ENCODE measurements at regions not wholly inside any gene's neighbourhood (a gene's known extent, or its start where the extent isn't known, plus 50 kb on each side); places are given as distances from the start of the nearest gene placed in this dataset.

DNA sequence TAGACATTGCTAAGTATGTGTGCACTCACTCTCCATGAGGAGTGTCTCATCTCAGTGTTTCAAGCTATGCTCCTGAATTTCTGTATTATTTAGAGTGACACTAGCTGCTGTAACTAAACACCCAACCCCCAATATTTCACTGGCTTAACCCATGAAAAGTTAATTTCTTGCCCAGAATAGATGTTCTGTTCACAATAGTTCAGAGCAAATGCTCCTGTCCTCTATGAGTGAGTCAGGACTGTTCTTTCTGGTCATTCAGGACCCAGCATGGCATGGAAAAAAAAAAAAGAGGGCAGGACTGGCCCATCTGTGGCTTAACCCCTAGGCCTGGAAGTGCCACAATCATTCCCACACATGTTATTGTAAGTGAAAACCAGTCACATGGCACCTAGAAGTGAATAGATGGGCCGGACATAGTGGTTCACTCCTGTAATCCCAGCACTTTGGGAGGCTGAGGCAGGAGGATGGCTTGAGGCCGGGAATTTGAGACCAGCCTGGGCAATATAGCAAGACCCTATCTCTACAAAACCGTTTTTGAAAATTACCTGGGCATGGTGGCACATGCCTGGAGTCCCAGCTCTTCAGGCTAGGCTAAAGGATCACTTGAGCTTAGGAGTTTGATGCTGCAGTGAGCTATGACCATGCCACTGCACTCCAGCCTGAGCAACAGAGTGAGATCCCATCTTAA is 663.6 kb downstream of the IRS1 start:
- DNase-seq (ENCODE audit: low read depth, low spot score): no peak

DNA sequence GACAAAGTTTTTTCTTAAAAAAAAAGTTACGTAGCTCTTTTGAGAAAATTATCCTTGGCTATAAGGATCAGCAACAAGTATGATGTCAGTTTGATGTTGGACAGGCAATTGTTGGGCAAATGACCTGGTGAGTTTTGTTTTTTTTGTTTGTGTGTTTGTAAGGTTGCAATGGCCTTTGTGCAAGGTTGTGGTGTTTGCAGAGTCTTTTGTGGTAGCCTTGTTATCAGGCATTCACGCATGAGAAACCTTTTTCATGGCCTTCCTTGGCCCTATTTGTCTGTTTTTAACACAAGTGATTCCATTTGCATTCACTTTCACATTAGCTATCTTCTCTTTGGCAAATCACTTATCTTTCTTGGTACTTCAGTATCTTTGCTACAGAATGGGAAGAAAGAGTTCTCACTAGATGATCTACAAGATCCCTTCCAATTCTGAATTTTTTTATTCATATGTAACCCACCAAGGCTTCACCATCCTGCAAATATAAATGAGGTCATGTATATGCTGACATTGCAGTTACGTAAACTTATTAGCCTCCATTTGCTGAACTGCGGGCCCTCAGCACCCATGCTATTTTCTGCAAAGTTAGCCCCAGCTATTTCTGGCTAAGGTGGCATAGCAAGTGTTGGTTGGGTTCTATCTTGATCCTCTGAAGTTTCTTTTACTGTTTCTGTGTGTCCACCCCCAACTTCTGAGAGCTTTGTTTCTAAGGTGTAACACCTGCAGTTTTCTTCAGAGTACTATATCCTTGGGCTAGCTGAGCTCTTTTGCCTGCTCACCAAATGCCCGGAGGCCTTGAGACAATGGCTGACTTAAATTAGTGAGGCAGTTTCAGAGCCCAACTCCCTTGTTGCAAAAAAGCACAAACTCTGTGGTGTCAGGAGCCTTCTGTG is 667.1 kb downstream of the IRS1 start:
- no peak for DNase-seq (ENCODE audit: low read depth, low spot score)

DNA sequence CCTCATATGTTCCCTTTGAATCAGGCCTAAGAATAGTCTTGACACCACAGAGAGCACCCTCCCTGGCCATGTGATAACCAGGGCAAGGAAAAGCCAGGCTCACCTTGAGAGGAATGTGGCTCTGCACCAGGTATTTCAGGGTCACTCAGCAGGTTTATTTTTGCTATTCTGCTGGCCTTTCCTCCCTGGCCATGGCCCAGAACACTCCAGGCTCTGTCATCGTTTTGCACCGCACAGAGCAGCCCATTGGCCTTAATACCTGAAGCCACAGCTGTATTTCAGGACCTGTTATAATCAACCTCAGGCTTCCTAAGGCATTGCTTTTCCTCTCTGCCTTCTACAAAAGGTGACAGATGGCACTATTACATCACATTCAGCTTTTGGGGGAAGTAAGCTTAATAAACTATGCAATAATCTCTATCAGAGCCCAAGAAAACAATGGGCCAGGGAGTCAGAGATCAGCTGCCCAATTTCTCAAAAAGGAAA is 668.3 kb downstream of the IRS1 start:
- DNase-seq (ENCODE audit: low read depth, low spot score): no peak

DNA sequence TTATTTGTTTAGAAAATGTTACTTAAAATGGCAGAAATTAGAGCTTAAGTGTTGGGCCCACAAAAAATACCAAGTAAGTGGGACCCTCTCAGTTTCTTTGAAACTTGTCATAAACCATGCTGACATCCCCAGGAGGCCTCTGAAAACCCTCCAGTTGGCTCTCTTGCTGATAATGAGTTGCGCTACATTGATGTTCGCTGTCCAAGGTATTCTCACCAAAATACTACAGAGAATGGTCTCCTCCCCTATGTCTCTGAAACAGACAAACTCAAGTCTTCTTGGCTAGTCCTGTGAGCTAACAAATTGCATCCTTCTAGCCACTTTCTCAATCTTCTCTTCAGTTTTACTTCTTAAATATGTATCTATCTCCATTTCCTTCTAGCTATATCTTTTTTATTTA is 669.4 kb downstream of the IRS1 start:
- DNase-seq (ENCODE audit: low read depth, low spot score): no peak

DNA sequence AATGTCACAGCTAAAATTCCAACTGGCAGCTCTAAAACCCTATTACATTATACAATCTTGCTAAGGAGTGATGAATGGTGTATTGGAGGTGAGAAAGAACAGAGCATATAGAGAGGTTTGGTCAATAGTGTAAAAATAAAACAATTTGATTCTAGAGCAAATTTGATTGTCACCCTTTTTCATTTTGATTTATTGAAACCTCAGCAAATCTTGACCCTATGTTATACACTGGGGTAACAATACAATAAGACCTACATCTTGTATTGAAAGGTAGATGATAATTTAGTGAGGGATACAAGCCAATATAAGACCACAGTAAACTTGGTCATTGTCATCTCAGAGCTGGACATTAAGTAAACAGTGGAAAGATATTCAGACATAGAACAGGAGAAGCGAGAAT is 671.9 kb downstream of the IRS1 start:
- DNase-seq (ENCODE audit: low read depth, low spot score): no peak

DNA sequence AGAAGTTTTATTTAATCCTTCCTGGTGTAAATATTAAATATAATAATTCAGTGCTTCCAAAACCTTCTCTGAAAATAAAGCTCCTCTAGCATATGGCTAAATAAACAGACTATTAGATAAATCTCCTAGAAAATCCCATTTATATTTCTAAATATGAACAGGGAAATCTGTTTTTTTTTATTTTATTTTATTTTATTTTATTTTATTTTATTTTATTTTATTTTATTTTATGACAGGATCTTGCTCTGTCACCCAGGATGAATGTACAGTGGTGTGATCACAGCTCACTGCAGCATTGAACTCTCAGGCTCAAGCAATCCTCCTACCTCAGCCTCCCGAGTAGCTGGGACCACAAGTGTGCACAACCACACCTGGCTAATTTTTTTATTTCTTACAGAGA is 673.5 kb downstream of the IRS1 start:
- no peak for DNase-seq (ENCODE audit: low read depth, low spot score)

DNA sequence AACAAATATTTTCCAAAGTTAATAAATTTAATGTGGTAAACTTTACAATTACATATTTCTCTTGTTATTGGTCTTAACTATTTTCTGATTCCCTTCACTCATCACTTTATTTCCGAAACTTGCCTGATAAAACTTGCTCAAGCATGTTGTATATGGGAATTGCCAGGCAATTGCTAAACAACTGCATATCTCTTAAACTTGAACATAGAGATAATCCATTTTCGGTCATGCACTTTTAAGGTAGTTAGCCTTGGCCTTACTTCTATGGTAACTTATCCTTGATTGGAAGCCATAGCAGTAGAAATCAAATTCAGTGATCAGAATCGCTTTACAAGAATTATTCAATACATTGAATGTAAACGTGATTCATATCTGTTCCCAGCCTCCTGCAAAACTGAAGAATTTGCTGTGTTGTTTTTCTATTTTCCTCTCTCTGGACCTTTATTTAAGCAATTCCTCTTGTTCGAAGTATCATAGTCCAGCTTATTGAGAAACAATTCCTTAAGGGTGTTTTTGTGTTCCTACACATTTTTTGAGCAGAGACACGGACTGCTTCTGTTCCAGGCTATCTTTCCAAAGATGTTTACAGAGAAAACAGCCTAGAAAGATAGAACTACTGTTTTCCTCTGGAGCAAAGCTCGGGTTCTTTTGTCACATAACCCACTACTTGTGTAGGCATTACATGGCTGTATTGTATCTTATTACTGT is 674.3 kb downstream of the IRS1 start:
- no peak for DNase-seq (ENCODE audit: low read depth, low spot score)

DNA sequence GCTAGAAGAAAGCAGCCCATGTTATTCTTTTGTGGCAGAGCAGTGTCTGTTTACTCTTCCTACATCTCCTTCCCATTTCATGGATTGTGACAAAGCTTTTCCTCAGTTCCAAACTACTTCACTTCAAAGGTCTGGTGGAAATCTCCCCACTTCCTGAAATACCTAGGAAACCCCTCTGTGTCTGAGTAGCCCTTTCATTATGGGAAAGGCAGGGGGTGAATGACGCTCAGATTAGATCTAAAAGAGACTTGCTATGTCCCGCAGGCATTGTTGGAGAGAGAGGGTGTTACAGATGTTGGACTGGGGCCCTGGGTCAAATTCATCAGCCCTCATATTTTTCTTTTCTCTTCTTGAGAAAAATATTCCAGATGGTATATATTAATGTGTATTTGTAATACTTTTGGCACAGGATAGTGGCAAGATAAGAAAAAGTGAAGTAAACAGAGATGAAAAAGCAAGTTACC is 675.0 kb downstream of the IRS1 start:
- DNase-seq (ENCODE audit: low read depth, low spot score): no peak

DNA sequence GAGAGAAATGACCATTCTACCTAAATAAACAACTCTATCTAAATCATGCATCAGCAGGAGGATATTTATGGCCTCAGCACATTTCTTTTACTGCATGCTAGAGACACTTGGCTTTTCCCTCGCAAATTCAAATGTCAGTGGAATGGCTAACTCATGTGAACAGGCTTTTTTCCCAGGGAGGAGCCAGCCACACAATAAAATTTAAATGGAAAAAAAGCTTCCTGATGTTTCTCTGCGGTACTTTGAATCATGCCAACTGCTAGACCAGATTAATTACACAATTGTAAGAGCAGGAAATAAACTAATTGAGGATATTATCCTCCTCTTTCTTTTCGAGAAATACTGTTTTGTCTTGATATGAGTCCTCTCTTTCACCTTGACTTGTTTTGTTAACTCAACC is 676.3 kb downstream of the IRS1 start:
- DNase-seq (ENCODE audit: low read depth, low spot score): no peak

DNA sequence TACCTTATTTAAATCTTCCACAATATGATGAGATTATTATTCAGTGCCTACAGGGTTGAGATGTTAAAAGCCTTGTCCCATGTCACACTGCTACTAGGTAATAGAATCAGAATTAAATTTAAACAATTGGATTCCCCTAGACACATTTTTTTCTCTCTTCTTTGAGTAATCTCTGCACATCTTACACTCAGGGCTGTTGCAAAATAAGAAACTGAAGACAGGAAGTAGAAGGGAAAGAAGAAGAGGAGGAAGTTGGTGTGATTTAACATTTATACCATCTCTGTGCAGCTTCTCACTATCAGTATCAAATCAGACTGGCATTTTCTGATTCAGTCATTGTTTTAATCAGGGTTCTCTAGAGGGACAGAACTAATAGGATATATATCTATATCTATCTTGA is 677.6 kb downstream of the IRS1 start:
- DNase-seq (ENCODE audit: low read depth, low spot score): no peak

DNA sequence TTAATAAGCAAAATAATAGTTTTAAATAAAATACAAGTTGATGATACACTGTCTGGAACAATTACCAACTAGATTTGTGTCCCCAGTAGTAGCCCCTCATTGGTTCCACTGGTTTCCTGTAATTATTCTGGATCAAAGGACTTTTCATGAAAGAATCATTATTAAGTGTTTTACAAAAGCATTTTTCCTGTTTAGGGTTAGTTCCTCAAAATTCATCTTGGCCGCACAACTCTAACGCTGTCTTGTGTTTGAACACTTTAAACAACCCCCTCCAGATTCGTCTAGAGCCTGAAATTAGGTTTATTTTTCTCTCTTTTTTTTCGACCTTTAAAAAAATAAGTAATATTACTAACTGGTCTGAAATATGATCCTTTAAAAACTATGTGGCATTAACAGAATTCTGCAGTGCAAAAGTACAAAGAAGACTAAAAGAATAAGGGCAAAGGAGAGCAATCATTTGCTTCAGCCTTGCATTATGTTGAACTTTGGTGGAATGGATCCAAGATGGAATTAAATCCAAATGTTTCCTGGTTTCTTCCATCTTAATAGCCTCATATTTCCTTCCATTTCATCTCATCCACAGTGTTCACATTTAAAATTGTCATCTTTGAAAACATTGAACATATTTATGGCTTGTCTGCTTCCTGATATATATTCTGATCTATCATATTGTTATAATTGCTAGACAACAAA is 678.4 kb downstream of the IRS1 start:
- no peak for DNase-seq (ENCODE audit: low read depth, low spot score)

DNA sequence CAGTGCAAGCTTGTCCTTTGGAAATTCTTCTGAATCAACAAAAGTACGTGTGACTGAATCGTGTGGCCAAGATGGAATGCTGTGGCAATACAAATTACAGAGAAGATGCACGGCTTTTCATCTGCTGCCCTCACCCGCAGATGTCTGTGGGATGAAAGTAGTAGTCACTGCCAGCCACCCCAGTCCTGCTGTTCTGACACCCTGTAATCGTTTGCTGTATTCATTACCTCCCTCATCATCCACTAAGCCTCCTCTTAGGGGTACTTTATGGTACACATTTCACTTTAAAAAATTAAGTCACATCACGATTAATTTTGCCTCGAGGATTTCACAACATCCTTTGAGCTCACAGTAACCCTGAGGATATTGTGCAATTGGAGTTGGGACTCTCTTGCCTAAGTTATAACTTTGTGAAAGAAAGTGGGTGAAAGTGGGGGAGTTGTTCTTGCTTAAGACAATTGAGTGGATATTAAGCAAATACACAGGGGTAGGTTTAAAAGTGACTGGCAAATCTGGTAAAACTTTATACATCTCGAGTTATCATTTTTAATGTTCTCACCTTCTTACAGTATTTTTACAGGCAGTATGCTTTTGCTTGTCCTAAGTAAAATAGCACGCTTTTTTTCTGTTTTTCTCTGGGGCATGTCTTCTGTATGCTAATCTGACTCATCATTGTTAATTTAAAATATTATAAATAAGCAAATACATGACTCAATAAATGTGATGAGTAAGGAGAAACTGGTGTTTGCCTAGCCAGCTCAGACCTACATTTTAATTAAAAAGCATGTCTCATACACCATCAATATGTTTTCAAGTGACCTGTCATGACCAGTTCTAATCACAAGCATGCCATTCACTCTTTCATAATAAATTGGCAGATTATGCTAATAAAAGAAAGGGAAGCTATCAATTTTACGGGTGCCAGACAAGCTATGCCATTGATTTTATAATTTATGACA is 680.9 kb downstream of the IRS1 start:
- no peak for DNase-seq (ENCODE audit: low read depth, low spot score)

DNA sequence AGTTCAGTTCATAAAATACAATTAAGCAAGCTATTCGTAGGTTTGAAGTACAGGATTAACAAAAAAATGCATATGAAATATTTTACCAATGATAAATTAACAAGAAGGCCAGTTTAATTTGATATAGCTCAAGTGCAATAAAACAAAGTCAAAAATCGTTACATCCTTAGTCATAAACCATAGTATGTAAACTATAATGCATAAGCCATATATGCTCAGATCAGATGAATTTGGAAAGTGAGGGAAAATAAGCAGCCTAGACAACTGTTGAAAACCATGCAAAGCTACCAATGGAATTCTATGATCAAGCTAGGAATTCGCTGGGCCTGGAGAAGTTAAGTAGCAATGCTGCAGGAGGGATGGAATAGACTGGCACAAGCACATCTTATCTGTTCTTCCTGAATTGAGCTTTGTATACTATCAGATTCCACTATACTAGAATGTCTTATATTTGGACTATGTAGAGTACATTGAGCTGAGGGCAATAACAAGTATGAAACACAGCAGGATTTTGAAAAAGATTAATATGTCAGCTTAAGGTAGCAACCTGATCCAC is 682.0 kb downstream of the IRS1 start:
- DNase-seq (ENCODE audit: low read depth, low spot score): no peak

DNA sequence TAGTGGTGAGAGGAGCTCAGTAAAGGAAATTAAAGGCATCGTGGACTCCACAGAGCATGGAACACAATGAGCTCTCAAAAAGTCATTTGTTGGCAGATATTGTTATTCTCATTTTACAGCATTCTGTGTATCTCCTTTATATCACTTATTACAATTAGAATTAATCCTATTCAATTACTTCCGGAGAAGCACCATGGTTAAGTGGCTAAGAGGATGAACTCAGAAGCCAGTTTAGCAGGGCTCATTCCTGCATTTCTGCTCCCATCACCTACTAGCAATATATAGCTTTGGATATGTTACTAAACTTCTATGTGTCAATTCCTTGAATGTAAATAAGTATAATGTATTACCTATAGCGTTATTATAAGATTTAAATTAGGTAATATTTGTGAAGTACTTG is 683.3 kb downstream of the IRS1 start:
- DNase-seq (ENCODE audit: low read depth, low spot score): no peak

DNA sequence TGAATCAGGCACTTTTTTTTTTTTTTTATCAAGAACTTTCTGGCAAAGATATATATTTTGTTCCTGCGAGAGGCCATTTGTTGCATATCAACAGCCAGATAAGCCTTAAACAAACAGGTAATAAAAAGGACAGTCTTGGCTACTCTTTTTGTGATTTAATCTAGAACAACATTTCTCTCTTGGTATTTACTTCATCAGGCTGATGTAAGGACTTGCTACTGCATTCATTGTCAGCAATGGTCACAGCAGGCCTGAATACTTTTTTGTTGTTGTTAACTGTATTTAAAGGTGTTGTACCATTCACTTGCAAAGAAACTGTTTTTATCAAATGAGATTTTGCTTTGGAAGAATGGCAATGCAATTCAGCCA is 683.8 kb downstream of the IRS1 start:
- DNase-seq (ENCODE audit: low read depth, low spot score): no peak

DNA sequence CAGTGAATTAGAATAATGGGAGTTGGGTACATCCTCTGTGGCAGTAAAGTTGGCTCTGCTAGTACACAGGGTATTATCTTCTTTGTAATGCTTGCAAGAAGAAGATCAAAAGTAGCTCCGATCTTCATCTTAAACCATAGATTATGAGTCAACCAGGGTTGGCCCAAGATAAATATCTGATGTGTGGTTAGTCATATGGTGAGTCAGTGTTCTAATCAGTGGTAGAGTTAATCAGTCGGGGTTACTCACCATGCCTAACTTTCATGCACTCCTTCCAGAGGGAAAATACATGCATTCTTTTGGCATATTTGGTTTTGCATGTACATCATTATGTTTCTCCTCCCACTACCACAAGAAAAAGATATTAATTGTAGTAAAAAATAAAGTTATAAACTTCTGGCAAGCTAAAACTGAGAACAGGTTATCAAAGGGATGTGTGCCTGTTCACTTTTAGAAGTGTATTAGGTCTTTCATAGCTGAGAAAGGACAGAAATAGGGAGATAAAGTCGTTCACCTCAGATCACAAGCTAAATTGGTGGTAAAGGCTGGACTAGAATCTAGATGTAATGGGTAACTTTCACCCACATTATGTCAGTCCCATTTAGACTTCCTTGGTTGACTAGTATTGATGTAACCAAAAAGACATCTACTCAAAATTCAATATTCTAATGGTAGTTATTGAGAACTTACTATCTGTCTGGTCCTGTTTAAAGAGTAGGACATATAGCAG is 684.4 kb downstream of the IRS1 start:
- no peak for DNase-seq (ENCODE audit: low read depth, low spot score)

DNA sequence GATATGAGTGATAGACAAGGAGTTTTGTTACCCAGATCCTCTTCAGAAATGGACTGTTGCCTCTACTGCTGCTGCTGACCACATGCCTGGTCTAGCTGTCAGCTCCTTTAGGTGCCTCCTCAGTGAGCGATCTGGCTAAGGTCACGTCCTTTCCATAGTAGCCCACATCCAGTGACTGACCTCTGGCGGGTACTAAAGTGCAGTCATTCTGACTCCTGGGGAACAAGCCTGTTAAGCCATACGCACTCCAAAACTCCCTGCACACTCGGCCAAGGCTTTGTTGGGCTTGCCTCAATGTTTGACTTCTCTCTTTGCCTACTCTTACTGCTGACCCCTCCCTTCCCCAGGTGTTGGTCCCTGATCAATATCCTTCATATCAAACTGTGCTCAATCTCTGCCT is 685.2 kb downstream of the IRS1 start:
- no peak for DNase-seq (ENCODE audit: low read depth, low spot score)

DNA sequence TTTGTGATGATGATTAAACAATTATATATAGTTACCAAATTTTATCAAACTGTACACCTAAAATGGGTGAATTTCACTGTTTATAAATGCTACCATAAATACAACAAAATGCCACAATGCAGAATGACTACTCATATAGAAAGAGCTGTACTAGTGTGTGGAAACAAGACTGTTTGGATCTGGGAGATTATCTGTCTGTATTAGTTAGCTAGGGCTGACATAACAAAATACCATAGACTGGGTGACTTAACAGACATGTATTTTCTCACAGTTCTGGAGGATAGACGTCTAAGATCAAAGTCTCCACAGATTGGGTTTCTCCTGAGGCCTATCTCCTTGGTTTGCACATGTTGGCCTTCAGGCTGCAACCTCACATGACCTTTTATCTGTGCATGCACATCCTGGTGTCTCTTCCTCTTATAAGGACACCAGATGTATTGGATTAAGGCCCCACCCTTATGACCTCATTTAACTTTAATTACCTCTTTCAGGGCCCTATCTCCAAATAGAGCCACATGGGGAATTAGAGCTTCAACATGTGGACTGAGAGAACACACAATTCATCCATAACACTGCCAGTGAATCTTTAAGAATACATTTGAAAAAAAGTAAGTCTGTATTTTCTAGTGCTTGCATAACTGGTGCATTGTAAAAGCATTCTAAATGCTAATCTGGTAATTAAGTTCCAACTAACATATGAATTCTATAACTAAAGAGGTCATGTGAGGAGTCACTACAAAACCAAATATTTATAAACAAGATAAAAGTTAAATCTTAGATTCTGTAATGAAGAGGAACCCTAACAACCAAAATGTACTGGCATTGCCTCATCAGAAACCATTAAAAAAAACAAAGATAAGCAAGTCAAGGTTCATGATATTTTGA is 699.6 kb downstream of the NYAP2 start:
- no peak for DNase-seq (ENCODE audit: low read depth, low spot score)

DNA sequence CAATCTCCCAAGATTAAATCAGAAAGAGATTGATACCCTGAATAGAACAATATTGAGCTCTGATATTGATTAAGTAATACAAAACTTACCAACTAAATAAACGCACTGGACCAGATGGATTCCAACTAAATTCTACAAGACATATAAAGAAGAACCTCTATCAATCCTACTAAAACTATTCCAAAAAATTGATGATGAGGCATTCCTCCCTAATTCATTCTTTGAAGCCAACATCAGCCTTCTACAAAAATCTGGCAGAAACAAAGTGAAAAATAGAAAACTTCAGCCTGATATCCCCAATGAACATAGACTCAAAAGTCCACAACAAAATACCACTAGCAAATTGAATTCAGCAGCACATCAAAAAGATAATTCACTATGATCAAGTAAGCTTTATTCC is 695.5 kb downstream of the NYAP2 start:
- DNase-seq (ENCODE audit: low read depth, low spot score): no peak

Data from iPS DF 19.7 (cell line).